AG04449 (cell line): ENCODE measurements at regions not wholly inside any gene's neighbourhood (a gene's known extent, or its start where the extent isn't known, plus 50 kb on each side); places are given as distances from the start of the nearest gene placed in this dataset.

Source experiments
- CTCF ChIA-PET: fragments of 350-600 bp; formaldehyde crosslinking; extraction: SDS; loops from one replicate; lab custom pipeline; 2021; ENCODE audit warnings: antibody characterized with exemption; lab: Yijun Ruan, JAX
- POLR2A ChIA-PET: fragments of 400-600, 350-600 bp; formaldehyde crosslinking; extraction: SDS; loops from one replicate; lab custom pipeline; 2020; ENCODE audit warnings: antibody characterized with exemption, inconsistent platforms; lab: Yijun Ruan, JAX
- DNase-seq: peaks from one replicate; pipeline ENCODE4 v3.0.0-alpha.2; 2010; ENCODE audit warnings: low read depth, low spot score
- H3K4me3 ChIP-seq: 2 replicates; pipeline ENCODE4 v1.5.1; 2011; ENCODE audit warnings: low read depth, mild to moderate bottlenecking, control low read depth, low read length
- CTCF ChIP-seq: IDR thresholded peaks from one replicate; pipeline ENCODE4 v1.5.1; 2011; ENCODE audit warnings: mild to moderate bottlenecking, moderate library complexity, low read length, control low read depth, inconsistent platforms; ENCODE audit not compliant: insufficient read depth; ENCODE audit errors: missing control alignments

GRCh38 chr4:13299343-13299742 lies 184.8 kb downstream of the RAB28 start:
- ChIA-PET CTCF (no interaction called here), POLR2A (no interaction called here)
- no peak for TF ChIP-seq CTCF
- no peak overlapping the region for H3K4me3 ChIP-seq
- DNase-seq: no peak

GRCh38 chr4:13298655-13299054 lies 185.5 kb downstream of the RAB28 start:
- H3K4me3 ChIP-seq: no peak overlapping the region
- TF ChIP-seq CTCF: no peak
- POLR2A ChIA-PET: no interaction called here
- CTCF ChIA-PET: no interaction called here
- DNase-seq: no peak

GRCh38 chr4:13296986-13297385 lies 187.2 kb downstream of the RAB28 start:
- no peak overlapping the region for H3K4me3 ChIP-seq
- CTCF ChIA-PET: no interaction called here
- POLR2A ChIA-PET: no interaction called here
- no peak for DNase-seq
- no peak for TF ChIP-seq CTCF

GRCh38 chr4:13294961-13295605 lies 189.1 kb downstream of the RAB28 start:
- no peak overlapping the region for H3K4me3 ChIP-seq
- no peak for DNase-seq
- TF ChIP-seq CTCF: no peak
- ChIA-PET POLR2A (no interaction called here), CTCF (no interaction called here)

- no peak for DNase-seq
- ChIA-PET POLR2A (no interaction called here), CTCF (no interaction called here)
- TF ChIP-seq CTCF: no peak
- H3K4me3 ChIP-seq: no peak overlapping the region
Observed at GRCh38 chr4:13292372-13292771, 191.8 kb downstream of the RAB28 start.

- POLR2A ChIA-PET: no interaction called here
- no peak overlapping the region for H3K4me3 ChIP-seq
- CTCF ChIA-PET: no interaction called here
- TF ChIP-seq CTCF: no peak
- no peak for DNase-seq
Observed at GRCh38 chr4:13289391-13289790, 194.7 kb downstream of the RAB28 start.
